CD4-positive, alpha-beta T cell (primary cell): ENCODE measurements at regions not wholly inside any gene's neighbourhood (a gene's known extent, or its start where the extent isn't known, plus 50 kb on each side); places are given as distances from the start of the nearest gene placed in this dataset.
"Not testable (repeated sequence)": the region's sequence is repeated elsewhere in the genome, so short reads cannot be mapped to it uniquely, and the experiment has no call there.

Source experiments
- ATAC-seq: fragments of 200-7000 bp; cut with Tn5 transposase; one replicate; pipeline ENCODE4 v1.10.0; 2022; ENCODE audit warnings: mild to moderate bottlenecking; ENCODE audit not compliant: poor library complexity
- CTCF ChIA-PET: fragments of 350-600 bp; sonication (Branson Sonifier 250); formaldehyde crosslinking; loops from one replicate; lab custom pipeline; 2021; ENCODE audit warnings: antibody characterized with exemption, inconsistent platforms; lab: Charles Lee
- POLR2A ChIA-PET: fragments of 350-600 bp; sonication (Branson Sonifier 250); formaldehyde crosslinking; loops from one replicate; lab custom pipeline; 2021; ENCODE audit warnings: antibody characterized with exemption, inconsistent platforms; lab: Charles Lee
- DNase-seq, 14 experiments: peaks; one replicate each; pipeline ENCODE4 v3.0.0-alpha.2; 2013 to 2020; ENCODE audit warnings: mixed read lengths in 2 of 14
- H3K27ac ChIP-seq, 2 donors: one replicate each; pipeline versions ENCODE4 v1.5.1 to v1.7.0; 2013; ENCODE audit warnings: low read length in 2 of 2, low read depth in 1 of 2, mild to moderate bottlenecking in 1 of 2
- H3K27me3 ChIP-seq, 2 experiments: 1 replicate in 1 of 2; 2 replicates in 1 of 2; pipeline versions ENCODE4 v1.6.1 to v1.7.0; 2013; ENCODE audit warnings: low read length in 2 of 2, control low read depth in 1 of 2, mild to moderate bottlenecking in 1 of 2, moderate library complexity in 1 of 2; ENCODE audit not compliant: insufficient read depth in 2 of 2, control insufficient read depth in 1 of 2
- H3K36me3 ChIP-seq: one replicate; pipeline ENCODE4 v1.6.1; 2013; ENCODE audit warnings: low read length, control low read depth; ENCODE audit not compliant: insufficient read depth
- H3K4me1 ChIP-seq: one replicate; pipeline ENCODE4 v1.6.1; 2013; ENCODE audit warnings: low read length, control low read depth; ENCODE audit not compliant: insufficient read depth
- H3K4me3 ChIP-seq: one replicate; pipeline ENCODE4 v1.5.1; 2013; ENCODE audit warnings: mild to moderate bottlenecking, low read length, moderate library complexity
- H3K9me3 ChIP-seq, 2 experiments: 1 replicate in 1 of 2; 2 replicates in 1 of 2; pipeline versions ENCODE4 v1.6.1 to v1.7.0; 2013; ENCODE audit warnings: low read length in 2 of 2, mild to moderate bottlenecking in 2 of 2, control low read depth in 1 of 2, moderate library complexity in 1 of 2; ENCODE audit not compliant: control insufficient read depth in 1 of 2, insufficient read depth in 1 of 2
- H3K27ac Mint-ChIP-seq: one replicate; pipeline ENCODE4 v1.8.0; 2020; ENCODE audit warnings: mixed read lengths
- H3K27me3 Mint-ChIP-seq: one replicate; pipeline ENCODE4 v1.8.0; 2021; ENCODE audit warnings: mixed read lengths
- H3K36me3 Mint-ChIP-seq: one replicate; pipeline ENCODE4 v1.8.0; 2021; ENCODE audit warnings: low read depth, mixed read lengths
- H3K4me1 Mint-ChIP-seq: one replicate; pipeline ENCODE4 v1.8.0; 2021; ENCODE audit warnings: low read depth, mixed read lengths
- H3K4me3 Mint-ChIP-seq: one replicate; pipeline ENCODE4 v1.8.0; 2020; ENCODE audit warnings: mild to moderate bottlenecking, mixed read lengths
- H3K9me3 Mint-ChIP-seq: one replicate; pipeline ENCODE4 v1.8.0; 2020; ENCODE audit warnings: mixed read lengths
- intact Hi-C, 2 experiments: fragments of 100-400 bp; cut with DNase I in 1 of 2; cut with micrococcal nuclease in 1 of 2; formaldehyde crosslinking; loops; one replicate each; pipeline versions ENCODE4 v1.15.1 to v1.9.0; 2023 to 2025; cut with DNase I, micrococcal nuclease
- TF ChIP-seq, protein P1 (sequence below): fragments of 200-600 bp; IDR thresholded peaks from one replicate; pipeline ENCODE4 v1.8.0; 2022; ENCODE audit warnings: antibody characterized with exemption, mild to moderate bottlenecking

- no peak overlapping the region for H3K27ac ChIP-seq
- no peak overlapping the region for H3K27ac Mint-ChIP-seq
Measured at GRCh38 chr7:24442170-24442777, 131.0 kb upstream of the PALS2 start.

GRCh38 chr7:24444666-24445440 lies 128.4 kb upstream of the PALS2 start:
- Histone ChIP-seq H3K27me3 (no peaks in the 10 kb centered on the region), H3K4me1 (no peaks in the 10 kb centered on the region), H3K27ac (no peak overlapping the region), H3K4me3 (no peak overlapping the region), H3K36me3 (no peaks in the 10 kb centered on the region), H3K9me3 (no peaks in the 10 kb centered on the region)
- ChIA-PET POLR2A (no interaction called here), CTCF (no interaction called here)
- no peaks in the 10 kb centered on the region for H3K9me3 Mint-ChIP-seq
- H3K27ac Mint-ChIP-seq: no peak overlapping the region
- no peaks in the 10 kb centered on the region for H3K4me1 Mint-ChIP-seq
- no peak overlapping the region for H3K4me3 Mint-ChIP-seq
- TF ChIP-seq, protein P1, sequence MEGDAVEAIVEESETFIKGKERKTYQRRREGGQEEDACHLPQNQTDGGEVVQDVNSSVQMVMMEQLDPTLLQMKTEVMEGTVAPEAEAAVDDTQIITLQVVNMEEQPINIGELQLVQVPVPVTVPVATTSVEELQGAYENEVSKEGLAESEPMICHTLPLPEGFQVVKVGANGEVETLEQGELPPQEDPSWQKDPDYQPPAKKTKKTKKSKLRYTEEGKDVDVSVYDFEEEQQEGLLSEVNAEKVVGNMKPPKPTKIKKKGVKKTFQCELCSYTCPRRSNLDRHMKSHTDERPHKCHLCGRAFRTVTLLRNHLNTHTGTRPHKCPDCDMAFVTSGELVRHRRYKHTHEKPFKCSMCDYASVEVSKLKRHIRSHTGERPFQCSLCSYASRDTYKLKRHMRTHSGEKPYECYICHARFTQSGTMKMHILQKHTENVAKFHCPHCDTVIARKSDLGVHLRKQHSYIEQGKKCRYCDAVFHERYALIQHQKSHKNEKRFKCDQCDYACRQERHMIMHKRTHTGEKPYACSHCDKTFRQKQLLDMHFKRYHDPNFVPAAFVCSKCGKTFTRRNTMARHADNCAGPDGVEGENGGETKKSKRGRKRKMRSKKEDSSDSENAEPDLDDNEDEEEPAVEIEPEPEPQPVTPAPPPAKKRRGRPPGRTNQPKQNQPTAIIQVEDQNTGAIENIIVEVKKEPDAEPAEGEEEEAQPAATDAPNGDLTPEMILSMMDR: no peak
- H3K27me3 Mint-ChIP-seq: peaks cover 10% of the 10 kb centered on the region
- intact Hi-C loops: no loop called here
- no peaks in the 10 kb centered on the region for H3K36me3 Mint-ChIP-seq
- no peak for DNase-seq
- no peak for ATAC-seq

More at GRCh38 chr7:24442170-24442777, 131.0 kb upstream of the PALS2 start:
- no peaks in the 10 kb centered on the region for H3K36me3 Mint-ChIP-seq
- H3K36me3 ChIP-seq: no peaks in the 10 kb centered on the region
- intact Hi-C loops: no loop called here
- TF ChIP-seq, protein P1: no peak
- H3K4me1 ChIP-seq: no peaks in the 10 kb centered on the region
- ATAC-seq (no peak), DNase-seq (peak in 1 of 14 experiments; percentile 30)
- no peaks in the 10 kb centered on the region for H3K9me3 ChIP-seq
- H3K27me3 Mint-ChIP-seq: peaks cover 10% of the 10 kb centered on the region
- H3K27me3 ChIP-seq: no peaks in the 10 kb centered on the region
- ChIA-PET CTCF (no interaction called here), POLR2A (interaction anchor here (0.6 kb wide), 1 partner anchor 76 kb away, joined by 3 read pairs; no protein-coding TSS in a partner anchor)
- peaks cover 13% of the 10 kb centered on the region for H3K4me1 Mint-ChIP-seq
- no peaks in the 10 kb centered on the region for H3K9me3 Mint-ChIP-seq
- no peak overlapping the region for H3K4me3 Mint-ChIP-seq
- H3K4me3 ChIP-seq: no peak overlapping the region

DNA sequence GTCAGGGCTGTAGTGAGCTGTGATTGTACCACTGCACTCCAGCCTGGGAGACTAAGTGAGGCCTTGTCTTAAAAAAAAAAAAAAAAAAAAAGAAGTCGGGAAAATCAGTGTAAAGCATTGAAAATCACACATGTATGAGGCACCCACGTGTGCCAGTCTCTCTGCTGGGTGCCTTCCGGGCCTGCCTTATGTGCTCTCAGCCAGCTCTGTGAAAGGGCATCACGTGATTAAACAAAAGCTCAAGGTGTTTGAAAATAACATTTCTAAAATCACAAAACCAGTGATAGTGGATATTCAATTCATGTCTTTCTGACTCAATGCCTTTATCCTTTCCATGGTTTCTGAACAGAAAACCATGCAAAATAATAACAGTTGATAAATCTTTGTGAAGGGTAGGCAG lies 125.2 kb upstream of the PALS2 start:
- H3K4me3 Mint-ChIP-seq: no peak overlapping the region
- ChIA-PET CTCF (interaction anchor here (0.7 kb wide), 1 partner anchor 9 kb away, joined by 3 read pairs; no protein-coding TSS in a partner anchor), POLR2A (no interaction called here)
- H3K27ac Mint-ChIP-seq: no peak overlapping the region
- Histone ChIP-seq H3K27ac (no peak overlapping the region), H3K4me3 (no peak overlapping the region), H3K9me3 (no peaks in the 10 kb centered on the region), H3K36me3 (no peaks in the 10 kb centered on the region), H3K27me3 (no peaks in the 10 kb centered on the region), H3K4me1 (no peaks in the 10 kb centered on the region)
- H3K4me1 Mint-ChIP-seq: no peaks in the 10 kb centered on the region
- TF ChIP-seq, protein P1: no peak
- no peak for DNase-seq
- no peaks in the 10 kb centered on the region for H3K9me3 Mint-ChIP-seq
- no peaks in the 10 kb centered on the region for H3K36me3 Mint-ChIP-seq
- intact Hi-C loops: no loop called here
- ATAC-seq: no peak
- H3K27me3 Mint-ChIP-seq: peaks cover 5% of the 10 kb centered on the region

DNA sequence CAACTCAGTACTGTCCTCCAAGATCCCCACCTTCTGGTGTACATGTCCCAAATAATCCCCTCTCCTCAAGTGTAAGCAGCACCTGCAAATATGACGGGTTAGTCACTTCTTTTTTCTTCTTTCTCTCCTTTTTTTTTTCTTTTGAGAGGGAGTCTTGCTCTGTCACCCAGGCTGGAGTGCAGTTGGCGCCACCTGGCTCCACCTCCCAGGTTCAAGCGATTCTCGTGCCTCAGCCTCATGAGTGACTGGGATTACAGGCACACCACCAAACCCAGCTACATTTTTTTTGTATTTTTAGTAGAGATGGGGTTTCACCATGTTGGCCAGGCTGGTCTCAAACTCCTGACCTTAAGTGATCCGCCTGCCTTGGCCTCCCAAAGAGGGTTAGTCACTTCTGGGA lies 123.8 kb upstream of the PALS2 start:
- POLR2A ChIA-PET, H3K4me3 Mint-ChIP-seq, H3K27ac ChIP-seq, H3K4me1 Mint-ChIP-seq, DNase-seq, H3K4me3 ChIP-seq, ATAC-seq, intact Hi-C loops, H3K36me3 Mint-ChIP-seq, H3K9me3 ChIP-seq, H3K27me3 Mint-ChIP-seq, H3K27ac Mint-ChIP-seq, H3K27me3 ChIP-seq, H3K4me1 ChIP-seq, H3K36me3 ChIP-seq, CTCF ChIA-PET, H3K9me3 Mint-ChIP-seq: not testable (repeated sequence)
